ENCODE measurements at regions not wholly inside any gene's neighbourhood (a gene's known extent, or its start where the extent isn't known, plus 50 kb on each side); places are given as distances from the start of the nearest gene placed in this dataset.
"Not testable (repeated sequence)": the region's sequence is repeated elsewhere in the genome, so short reads cannot be mapped to it uniquely, and the experiment has no call there.

DNA sequence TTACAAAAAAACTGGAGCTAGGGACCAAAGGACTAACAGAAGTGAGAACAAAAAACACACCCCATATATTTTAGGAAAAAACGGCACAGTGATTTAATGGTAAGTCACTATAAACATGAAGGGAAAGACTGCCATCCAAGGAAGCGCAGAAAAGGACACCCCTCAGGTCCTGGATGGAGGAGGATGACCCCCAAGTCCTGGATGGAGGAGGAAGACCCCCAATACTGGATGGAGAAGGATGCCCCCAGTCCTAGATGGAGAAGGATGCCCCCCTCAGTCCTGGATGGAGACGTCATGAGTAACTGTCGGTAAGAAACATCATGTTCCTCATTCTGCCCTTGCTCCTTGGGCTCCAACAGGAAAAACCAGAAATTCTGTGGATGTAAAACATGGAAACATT lies 89.9 kb downstream of the POTEG start:
- H3K4me1 ChIP-seq (replicated peaks in 1 of 4; ENCODE audit: control insufficient read depth in 3 of 4, insufficient read depth in 4 of 4, low read length in 3 of 4); H4K8ac ChIP-seq (ENCODE audit: extremely low read depth, insufficient read depth, low read length); H3K79me2 ChIP-seq (ENCODE audit: control insufficient read depth in 1 of 2, insufficient read depth in 2 of 2, low read length in 2 of 2); H3K14ac ChIP-seq (ENCODE audit: insufficient read length); DNase-seq (ENCODE audit: low read depth in 1 of 2, low spot score in 2 of 2); H4K91ac ChIP-seq (replicated peaks; ENCODE audit: insufficient read length, low read length); H2AK5ac ChIP-seq (ENCODE audit: low read depth, low read length); FAIRE-seq; H3K79me1 ChIP-seq (ENCODE audit: low read depth, low read length); H3K9ac ChIP-seq (replicated peaks in 1 of 4; ENCODE audit: extremely low read depth in 1 of 4, low read depth in 3 of 4, low read length in 3 of 4); H2BK5ac ChIP-seq (ENCODE audit: low read depth, low read length); H3K36me3 ChIP-seq (ENCODE audit: control insufficient read depth in 2 of 4, insufficient read depth in 4 of 4, low read length in 3 of 4); H2AFZ ChIP-seq (ENCODE audit: low read length); H4K20me1 ChIP-seq (replicated peaks in 1 of 2; ENCODE audit: control insufficient read depth in 1 of 2, insufficient read depth in 2 of 2, low read length in 2 of 2); CTCF ChIA-PET (ENCODE audit: partially characterized antibody); H3K4ac ChIP-seq (replicated peaks; ENCODE audit: insufficient read length, low read depth, low read length); H2BK15ac ChIP-seq (ENCODE audit: low read length); H3K23ac ChIP-seq (ENCODE audit: insufficient read length); H3K27ac ChIP-seq (ENCODE audit: low read depth, low read length); H3K23me2 ChIP-seq (ENCODE audit: low read depth, low read length); H3K9me3 ChIP-seq (ENCODE audit: insufficient read depth in 2 of 2, low read depth in 1 of 2, low read length in 1 of 2); POLR2A ChIA-PET (ENCODE audit: partially characterized antibody); H4K5ac ChIP-seq (ENCODE audit: insufficient read length, low read depth, low read length); H3K4me2 ChIP-seq (ENCODE audit: insufficient read depth in 1 of 2, low read depth in 2 of 2, low read length in 2 of 2); H3K56ac ChIP-seq (replicated peaks; ENCODE audit: insufficient read length, low read depth, low read length); H2BK120ac ChIP-seq (replicated peaks; ENCODE audit: low read depth, low read length); H2BK20ac ChIP-seq (ENCODE audit: low read length); H3K4me3 ChIP-seq (ENCODE audit: extremely low read depth in 1 of 4, insufficient read depth in 2 of 4, low read depth in 3 of 4, low read length in 4 of 4); H2BK12ac ChIP-seq (ENCODE audit: low read depth, low read length); H3K27me3 ChIP-seq (replicated peaks in 1 of 4; ENCODE audit: control insufficient read depth in 3 of 4, extremely low read depth in 1 of 4, insufficient read depth in 3 of 4, low read length in 3 of 4); H3K18ac ChIP-seq (ENCODE audit: extremely low read depth, low read length): not testable (repeated sequence)
- WGBS, 2 experiments (ENCODE audit: extremely low coverage in 1 of 2, insufficient coverage in 1 of 2, insufficient read length in 1 of 2, insufficient replicate concordance in 2 of 2, low coverage in 1 of 2, low lambda C conversion rate in 2 of 2, missing lambda C conversion rate in 1 of 2) = no CpG with 5 or more reads among the region's 4 CpGs

DNA sequence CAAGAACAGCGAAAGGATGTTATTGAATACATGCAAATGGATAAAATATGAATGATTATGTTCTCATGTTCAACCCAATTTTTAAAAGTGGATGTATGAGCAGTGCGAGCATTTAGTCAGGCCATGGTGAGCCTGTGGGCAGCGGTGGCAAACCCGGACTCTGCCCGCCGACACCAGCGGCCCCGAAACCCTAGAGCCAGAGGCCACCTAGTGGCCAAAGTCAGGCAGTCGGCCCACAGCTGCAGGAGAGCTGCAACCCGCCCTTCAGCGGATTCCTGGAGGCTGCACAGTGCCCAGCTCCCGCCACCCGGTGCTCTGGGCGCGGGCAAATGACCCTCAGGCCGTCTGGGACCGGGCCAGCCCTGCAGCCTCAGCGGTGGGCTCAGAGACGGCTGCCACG lies 89.5 kb downstream of the POTEG start:
- H3K18ac ChIP-seq (ENCODE audit: extremely low read depth, low read length); H3K23me2 ChIP-seq (ENCODE audit: low read depth, low read length); H3K9me3 ChIP-seq (ENCODE audit: insufficient read depth in 2 of 2, low read depth in 1 of 2, low read length in 1 of 2); FAIRE-seq; H3K14ac ChIP-seq (ENCODE audit: insufficient read length); H2BK12ac ChIP-seq (ENCODE audit: low read depth, low read length); H3K9ac ChIP-seq (replicated peaks in 1 of 4; ENCODE audit: extremely low read depth in 1 of 4, low read depth in 3 of 4, low read length in 3 of 4); H3K27ac ChIP-seq (ENCODE audit: low read depth, low read length); H2BK15ac ChIP-seq (ENCODE audit: low read length); H2BK5ac ChIP-seq (ENCODE audit: low read depth, low read length); H4K20me1 ChIP-seq (replicated peaks in 1 of 2; ENCODE audit: control insufficient read depth in 1 of 2, insufficient read depth in 2 of 2, low read length in 2 of 2); POLR2A ChIA-PET (ENCODE audit: partially characterized antibody); CTCF ChIA-PET (ENCODE audit: partially characterized antibody); H2AFZ ChIP-seq (ENCODE audit: low read length); H2AK5ac ChIP-seq (ENCODE audit: low read depth, low read length); DNase-seq (ENCODE audit: low read depth in 1 of 2, low spot score in 2 of 2); H4K8ac ChIP-seq (ENCODE audit: extremely low read depth, insufficient read depth, low read length); H3K4me2 ChIP-seq (ENCODE audit: insufficient read depth in 1 of 2, low read depth in 2 of 2, low read length in 2 of 2); H3K79me2 ChIP-seq (ENCODE audit: control insufficient read depth in 1 of 2, insufficient read depth in 2 of 2, low read length in 2 of 2); H3K4me1 ChIP-seq (replicated peaks in 1 of 4; ENCODE audit: control insufficient read depth in 3 of 4, insufficient read depth in 4 of 4, low read length in 3 of 4); H3K23ac ChIP-seq (ENCODE audit: insufficient read length); H2BK20ac ChIP-seq (ENCODE audit: low read length); H3K79me1 ChIP-seq (ENCODE audit: low read depth, low read length); H3K36me3 ChIP-seq (ENCODE audit: control insufficient read depth in 2 of 4, insufficient read depth in 4 of 4, low read length in 3 of 4); H3K27me3 ChIP-seq (replicated peaks in 1 of 4; ENCODE audit: control insufficient read depth in 3 of 4, extremely low read depth in 1 of 4, insufficient read depth in 3 of 4, low read length in 3 of 4); H2BK120ac ChIP-seq (replicated peaks; ENCODE audit: low read depth, low read length); H4K91ac ChIP-seq (replicated peaks; ENCODE audit: insufficient read length, low read length); H3K4me3 ChIP-seq (ENCODE audit: extremely low read depth in 1 of 4, insufficient read depth in 2 of 4, low read depth in 3 of 4, low read length in 4 of 4); H4K5ac ChIP-seq (ENCODE audit: insufficient read length, low read depth, low read length); H3K56ac ChIP-seq (replicated peaks; ENCODE audit: insufficient read length, low read depth, low read length); H3K4ac ChIP-seq (replicated peaks; ENCODE audit: insufficient read length, low read depth, low read length): not testable (repeated sequence)
- 83% methylated on average over 2 of the region's 20 CpGs; no CpG with 5 or more reads in 1 of the 2 experiments for WGBS, 2 experiments (ENCODE audit: extremely low coverage in 1 of 2, insufficient coverage in 1 of 2, insufficient read length in 1 of 2, insufficient replicate concordance in 2 of 2, low coverage in 1 of 2, low lambda C conversion rate in 2 of 2, missing lambda C conversion rate in 1 of 2)
